Liver (tissue), 7 donors: ENCODE measurements at regions not wholly inside any gene's neighbourhood (a gene's known extent, or its start where the extent isn't known, plus 50 kb on each side); places are given as distances from the start of the nearest gene placed in this dataset.

Experiments used
- DNase-seq: peaks from one replicate; pipeline ENCODE4 v3.0.0-alpha.2; 2017; ENCODE audit warnings: low spot score
- H3K27ac ChIP-seq, 2 donors: one replicate each; pipeline ENCODE4 v1.7.0; 2013; ENCODE audit warnings: inconsistent platforms in 2 of 2, low read length in 2 of 2, control low read depth in 1 of 2, low read depth in 1 of 2, mild to moderate bottlenecking in 1 of 2
- H3K27me3 ChIP-seq, 4 donors: one replicate each; pipeline versions ENCODE4 v1.6.1 to v1.7.0; 2013; ENCODE audit warnings: low read length in 3 of 4, inconsistent platforms in 1 of 4, mild to moderate bottlenecking in 1 of 4, moderate library complexity in 1 of 4; ENCODE audit not compliant: control insufficient read depth in 4 of 4, insufficient read depth in 4 of 4
- H3K36me3 ChIP-seq, 4 donors: one replicate each; pipeline versions ENCODE4 v1.6.1 to v1.7.0; 2013; ENCODE audit warnings: low read length in 3 of 4, mild to moderate bottlenecking in 3 of 4, low read depth in 1 of 4, moderate library complexity in 1 of 4; ENCODE audit not compliant: control insufficient read depth in 4 of 4, insufficient read depth in 3 of 4
- H3K4me1 ChIP-seq, 4 donors: one replicate each; pipeline versions ENCODE4 v1.6.1 to v1.7.0; 2013; ENCODE audit warnings: low read length in 3 of 4, mild to moderate bottlenecking in 3 of 4, moderate library complexity in 1 of 4; ENCODE audit not compliant: control insufficient read depth in 4 of 4, insufficient read depth in 4 of 4
- H3K4me3 ChIP-seq, 3 donors: one replicate each; pipeline versions ENCODE4 v1.6.1 to v1.7.0; 2013; ENCODE audit warnings: low read length in 3 of 3, control low read depth in 1 of 3, low read depth in 1 of 3, mild to moderate bottlenecking in 1 of 3
- H3K9ac ChIP-seq, 2 donors: one replicate each; pipeline ENCODE4 v1.7.0; 2013; ENCODE audit warnings: low read length in 2 of 2, mild to moderate bottlenecking in 2 of 2, moderate library complexity in 2 of 2, control low read depth in 1 of 2, low read depth in 1 of 2
- H3K9me3 ChIP-seq, 4 donors: one replicate each; pipeline versions ENCODE4 v1.6.1 to v1.7.0; 2013; ENCODE audit warnings: low read length in 3 of 4; ENCODE audit not compliant: control insufficient read depth in 4 of 4
- ATF3 ChIP-seq: IDR thresholded peaks from 2 replicates; pipeline ENCODE4 v1.6.1; 2016; ENCODE audit warnings: antibody characterized with exemption
- FOXA1 ChIP-seq: IDR thresholded peaks from 2 replicates; pipeline ENCODE4 v1.6.1; 2016; ENCODE audit warnings: antibody characterized with exemption
- FOXA2 ChIP-seq: IDR thresholded peaks from 2 replicates; pipeline ENCODE4 v1.6.1; 2016; ENCODE audit warnings: antibody characterized with exemption
- HNF4A ChIP-seq, 2 donors: conservative IDR thresholded peaks; 2 replicates each; pipeline ENCODE4 v1.6.1; 2016; ENCODE audit warnings: antibody characterized with exemption in 2 of 2, mild to moderate bottlenecking in 2 of 2
- HNF4G ChIP-seq: IDR thresholded peaks from 2 replicates; pipeline ENCODE4 v1.6.1; 2016; ENCODE audit warnings: antibody characterized with exemption
- JUND ChIP-seq, 2 donors: IDR thresholded peaks; 2 replicates each; pipeline ENCODE4 v1.6.1; 2016; ENCODE audit warnings: antibody characterized with exemption in 2 of 2
- NR2F2 ChIP-seq: IDR thresholded peaks from 2 replicates; pipeline ENCODE4 v1.6.1; 2016; ENCODE audit warnings: antibody characterized with exemption
- RAD21 ChIP-seq, 2 donors: IDR thresholded peaks; 2 replicates each; pipeline ENCODE4 v1.6.1; 2016; ENCODE audit warnings: antibody characterized with exemption in 2 of 2, mild to moderate bottlenecking in 2 of 2
- REST ChIP-seq: IDR thresholded peaks from 2 replicates; pipeline ENCODE4 v1.6.1; 2016; ENCODE audit warnings: antibody characterized with exemption, mild to moderate bottlenecking
- SP1 ChIP-seq: IDR thresholded peaks from 2 replicates; pipeline ENCODE4 v1.6.1; 2018; ENCODE audit warnings: antibody characterized with exemption, mild to moderate bottlenecking
- TAF1 ChIP-seq: conservative IDR thresholded peaks from 2 replicates; pipeline ENCODE4 v1.6.1; 2016; ENCODE audit warnings: antibody characterized with exemption, mild to moderate bottlenecking
- YY1 ChIP-seq: IDR thresholded peaks from 2 replicates; pipeline ENCODE4 v1.6.1; 2016; ENCODE audit warnings: antibody characterized with exemption, mild to moderate bottlenecking
- WGBS: extraction: QIAGEN DNeasy Blood & Tissue Kit; methylation state at CpG from one replicate; pipeline ENCODE4 v1.1.7; 2013; 5-methylcytosine and 5-hydroxymethylcytosine counted together
- TF ChIP-seq, protein P1 (sequence below): IDR thresholded peaks from 2 replicates; pipeline ENCODE4 v1.6.1; 2016; ENCODE audit warnings: antibody characterized with exemption
- TF ChIP-seq, protein P2 (sequence below): IDR thresholded peaks from 2 replicates; pipeline ENCODE4 v1.6.1; 2016; ENCODE audit warnings: antibody characterized with exemption
- donor health status: healthy.
- donor health status: healthy.
- donor health status: healthy.
- donor health status: healthy.

GRCh38 chr22:44429941-44430587, 68.0 kb downstream of the RTL6 start:
- no peaks in the 10 kb centered on the region for H3K4me1 ChIP-seq
- H3K9me3 ChIP-seq = no peaks in the 10 kb centered on the region
- no peaks in the 10 kb centered on the region for H3K27me3 ChIP-seq
- no peak for DNase-seq
- no peak overlapping the region for H3K4me3 ChIP-seq
- TF ChIP-seq, protein P1, sequence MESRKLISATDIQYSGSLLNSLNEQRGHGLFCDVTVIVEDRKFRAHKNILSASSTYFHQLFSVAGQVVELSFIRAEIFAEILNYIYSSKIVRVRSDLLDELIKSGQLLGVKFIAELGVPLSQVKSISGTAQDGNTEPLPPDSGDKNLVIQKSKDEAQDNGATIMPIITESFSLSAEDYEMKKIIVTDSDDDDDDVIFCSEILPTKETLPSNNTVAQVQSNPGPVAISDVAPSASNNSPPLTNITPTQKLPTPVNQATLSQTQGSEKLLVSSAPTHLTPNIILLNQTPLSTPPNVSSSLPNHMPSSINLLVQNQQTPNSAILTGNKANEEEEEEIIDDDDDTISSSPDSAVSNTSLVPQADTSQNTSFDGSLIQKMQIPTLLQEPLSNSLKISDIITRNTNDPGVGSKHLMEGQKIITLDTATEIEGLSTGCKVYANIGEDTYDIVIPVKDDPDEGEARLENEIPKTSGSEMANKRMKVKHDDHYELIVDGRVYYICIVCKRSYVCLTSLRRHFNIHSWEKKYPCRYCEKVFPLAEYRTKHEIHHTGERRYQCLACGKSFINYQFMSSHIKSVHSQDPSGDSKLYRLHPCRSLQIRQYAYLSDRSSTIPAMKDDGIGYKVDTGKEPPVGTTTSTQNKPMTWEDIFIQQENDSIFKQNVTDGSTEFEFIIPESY = no peak
- no peak overlapping the region for H3K9ac ChIP-seq
- H3K27ac ChIP-seq = no peak overlapping the region
- no peaks in the 10 kb centered on the region for H3K36me3 ChIP-seq
- 92% methylated on average over 16 of the region's 16 CpGs for WGBS

GRCh38 chr22:44428941-44429830, 68.8 kb downstream of the RTL6 start:
- H3K9ac ChIP-seq = no peak overlapping the region
- H3K27me3 ChIP-seq = no peaks in the 10 kb centered on the region
- 57% methylated on average over 13 of the region's 13 CpGs for WGBS
- H3K4me3 ChIP-seq = no peak overlapping the region
- DNase-seq = no peak
- no peaks in the 10 kb centered on the region for H3K4me1 ChIP-seq
- TF ChIP-seq, protein P2, sequence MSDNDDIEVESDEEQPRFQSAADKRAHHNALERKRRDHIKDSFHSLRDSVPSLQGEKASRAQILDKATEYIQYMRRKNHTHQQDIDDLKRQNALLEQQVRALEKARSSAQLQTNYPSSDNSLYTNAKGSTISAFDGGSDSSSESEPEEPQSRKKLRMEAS = no peak
- TF ChIP-seq TAF1 (no peak), JUND (IDR thresholded peaks at IDR 0.05) (no peak), SP1 (no peak), HNF4A (conservative IDR thresholded peaks at IDR 0.05) (no peak)
- no peaks in the 10 kb centered on the region for H3K9me3 ChIP-seq
- H3K36me3 ChIP-seq = no peaks in the 10 kb centered on the region
- H3K27ac ChIP-seq = no peak overlapping the region

DNA sequence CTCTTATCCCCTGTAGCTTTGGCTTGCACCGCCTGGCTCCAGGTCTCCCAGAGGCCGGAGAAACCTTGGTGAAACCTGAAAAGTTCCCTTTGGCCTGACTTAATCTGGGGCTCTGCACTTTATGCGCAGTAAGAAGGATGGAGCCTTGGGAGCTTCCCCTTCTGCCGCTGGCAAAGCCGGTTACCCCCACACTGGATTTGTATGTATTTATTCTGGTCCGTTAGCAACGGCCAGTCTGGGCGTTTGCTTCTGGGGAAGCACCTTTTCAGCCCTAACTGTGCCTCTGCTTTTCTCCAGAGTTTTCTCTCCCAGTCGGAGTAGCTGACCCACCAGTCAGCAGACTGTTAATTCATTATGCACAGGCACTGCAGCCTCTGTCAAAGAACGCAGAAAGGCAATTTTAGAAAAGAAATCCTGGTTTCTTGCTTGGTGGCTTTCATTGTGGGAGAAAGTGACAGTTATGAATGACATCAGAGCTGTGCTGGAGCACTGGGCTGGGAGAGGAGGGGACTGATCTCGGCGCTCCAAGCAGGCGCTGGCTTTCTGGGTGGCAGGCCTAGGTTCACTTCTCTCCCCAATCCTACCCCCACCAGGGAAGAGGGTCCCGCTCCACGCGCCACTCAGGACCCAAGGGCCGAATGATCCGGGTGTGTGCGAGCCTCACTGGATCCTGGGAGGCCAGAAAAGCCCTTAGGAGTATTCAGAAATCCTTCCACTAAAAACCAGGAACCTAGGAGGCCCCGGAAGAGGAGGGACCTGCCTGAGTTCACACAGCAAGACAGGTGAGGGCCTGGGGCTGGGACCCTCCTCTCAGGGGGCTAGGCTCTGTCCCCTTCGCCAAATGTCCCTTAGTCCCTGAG, 70.2 kb downstream of the RTL6 start:
- TF ChIP-seq NR2F2 (no peak), YY1 (no peak), FOXA2 (no peak), HNF4A (conservative IDR thresholded peaks at IDR 0.05) (no peak), FOXA1 (no peak), TAF1 (no peak), ATF3 (no peak), HNF4G (no peak), SP1 (no peak), REST (no peak), RAD21 (IDR thresholded peaks at IDR 0.05) (no peak), JUND (IDR thresholded peaks at IDR 0.05) (no peak)
- TF ChIP-seq, protein P1 = no peak
- H3K27me3 ChIP-seq = no peaks in the 10 kb centered on the region
- H3K27ac ChIP-seq = no peak overlapping the region
- DNase-seq = no peak
- 88% methylated on average over 21 of the region's 21 CpGs for WGBS
- H3K9ac ChIP-seq = no peak overlapping the region
- H3K9me3 ChIP-seq = no peaks in the 10 kb centered on the region
- H3K4me1 ChIP-seq = no peaks in the 10 kb centered on the region
- no peaks in the 10 kb centered on the region for H3K36me3 ChIP-seq
- H3K4me3 ChIP-seq = no peak overlapping the region
